ENCODE measurements at regions not wholly inside any gene's neighbourhood (a gene's known extent, or its start where the extent isn't known, plus 50 kb on each side); places are given as distances from the start of the nearest gene placed in this dataset.

DNA sequence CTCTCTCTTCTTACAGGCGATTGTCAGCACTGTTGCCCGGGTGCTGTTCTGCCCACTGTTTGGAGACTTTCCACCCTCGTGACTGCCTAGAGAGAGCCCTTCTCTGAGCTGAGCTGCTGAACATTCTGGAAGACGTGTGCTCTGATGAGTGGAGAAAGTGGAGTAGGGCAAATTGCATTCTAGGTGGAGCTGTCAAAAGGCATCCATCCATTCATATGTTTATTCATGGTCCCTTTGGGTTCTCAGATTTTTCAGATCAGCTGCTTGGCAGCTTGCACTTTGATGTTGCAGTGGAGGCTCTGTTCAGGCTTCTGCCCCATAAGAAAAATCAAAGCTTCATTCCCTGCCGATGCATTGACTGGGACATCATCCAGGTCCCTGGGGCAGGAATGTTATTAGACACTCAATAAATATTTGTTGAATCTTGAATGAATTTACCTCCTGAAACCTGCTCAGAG lies 120.7 kb upstream of the EEPD1 start:
- TF ChIP-seq CTCF (IDR thresholded peaks at IDR 0.05) = no peak
- Histone ChIP-seq H3K9me3 (no peaks in the 10 kb centered on the region), H3K27ac (no peak overlapping the region), H3K4me3 (no peak overlapping the region), H3K27me3 (no peaks in the 10 kb centered on the region), H3K36me3 (no peaks in the 10 kb centered on the region), H3K4me1 (peaks cover 6 to 49% (median 22%) of the 10 kb centered on the region in 9 donors)
- intact Hi-C loops (cut with DNase I) = loop anchor here in 1 of 10 donors (5.0 kb wide), 1 partner anchor 35 kb away; no protein-coding TSS in a partner anchor
- no peak for ATAC-seq
- 70 to 76% methylated on average over 5 of the region's 5 CpGs for WGBS, 2 donors
- DNase-seq = no peak

DNA sequence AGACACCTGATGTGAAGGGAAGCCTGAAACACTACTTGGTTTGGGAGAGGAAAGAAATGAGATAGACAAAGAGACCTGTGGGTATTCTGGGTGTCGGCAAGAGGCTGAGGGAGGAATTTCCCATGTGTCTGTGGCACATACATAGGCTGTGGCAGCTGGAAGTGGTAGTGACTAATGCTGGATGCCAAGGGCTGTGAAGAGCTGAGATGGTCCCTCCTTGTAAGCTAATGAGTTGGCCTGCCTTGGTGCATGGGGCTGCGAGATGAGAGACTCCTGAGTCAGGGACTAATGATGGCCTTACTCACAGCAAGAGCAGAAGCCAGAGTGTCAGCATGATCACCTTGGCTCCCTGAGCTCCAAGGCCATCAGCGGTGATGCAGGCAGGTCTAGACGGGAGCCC lies 119.0 kb upstream of the EEPD1 start:
- H3K9me3 ChIP-seq = no peaks in the 10 kb centered on the region
- DNase-seq (no peak), ATAC-seq (no peak)
- H3K27ac ChIP-seq = no peak overlapping the region
- H3K4me1 ChIP-seq = peaks cover 6 to 59% (median 36%) of the 10 kb centered on the region in 9 donors
- WGBS, 2 donors = 71 to 95% methylated on average over 4 of the region's 4 CpGs
- no peaks in the 10 kb centered on the region for H3K27me3 ChIP-seq
- no peak overlapping the region for H3K4me3 ChIP-seq
- intact Hi-C loops (cut with DNase I) = loop anchor here in 1 of 10 donors (5.0 kb wide), 1 partner anchor 37 kb away; no protein-coding TSS in a partner anchor
- TF ChIP-seq CTCF (IDR thresholded peaks at IDR 0.05) = no peak
- H3K36me3 ChIP-seq = no peaks in the 10 kb centered on the region

- intact Hi-C loops (cut with DNase I) = loop anchor here in 2 of 10 donors (5.0 kb wide), 2 partner anchors 122 to 257 kb away; no protein-coding TSS in a partner anchor
- no peak overlapping the region for H3K4me3 ChIP-seq
- no peaks in the 10 kb centered on the region for H3K36me3 ChIP-seq
- TF ChIP-seq CTCF (IDR thresholded peaks at IDR 0.05) = no peak
- no peaks in the 10 kb centered on the region for H3K9me3 ChIP-seq
- ATAC-seq = no peak
- H3K27me3 ChIP-seq = no peaks in the 10 kb centered on the region
- DNase-seq = no peak
- H3K4me1 ChIP-seq = peaks cover 6 to 63% (median 44%) of the 10 kb centered on the region in 9 donors
- 74 to 79% methylated on average over 7 of the region's 7 CpGs for WGBS, 2 donors
- peak overlapping the region in 9 of 10 donors; percentile 66 to 91 (median 87) for H3K27ac ChIP-seq
These were observed 117.9 kb upstream of the EEPD1 start for GRCh38 chr7:36035186-36035585.

DNA sequence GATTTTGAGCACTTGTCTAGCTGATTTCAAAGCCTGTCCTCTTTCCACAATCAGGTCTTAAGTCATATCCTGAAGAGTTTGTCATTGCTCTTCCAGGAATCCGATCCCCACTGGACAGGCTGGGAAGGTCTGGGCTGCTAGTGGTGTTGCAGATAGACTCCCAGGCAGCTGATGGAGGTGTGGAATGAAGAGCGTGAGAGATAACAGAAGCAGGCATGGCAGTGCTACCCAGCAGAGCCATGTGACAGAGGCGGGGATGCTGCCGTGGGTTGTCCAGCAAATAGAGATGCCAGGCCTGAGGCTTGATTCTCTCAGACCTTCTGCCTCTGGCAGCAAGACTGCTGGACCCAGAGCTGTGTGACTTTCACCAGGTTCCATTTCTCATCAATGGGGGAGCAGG lies 116.5 kb upstream of the EEPD1 start:
- H3K9me3 ChIP-seq = no peaks in the 10 kb centered on the region
- intact Hi-C loops (cut with DNase I) = loop anchor here in 2 of 10 donors (5.0 kb wide), 2 partner anchors 121 to 256 kb away; no protein-coding TSS in a partner anchor
- no peaks in the 10 kb centered on the region for H3K27me3 ChIP-seq
- TF ChIP-seq CTCF (IDR thresholded peaks at IDR 0.05) = no peak
- ATAC-seq (peak; percentile 39 to 85 (median 72)), DNase-seq (peak; percentile 21 to 54)
- peak overlapping the region; percentile 48 to 91 (median 83) for H3K27ac ChIP-seq
- peaks cover 6 to 65% (median 44%) of the 10 kb centered on the region in 9 donors for H3K4me1 ChIP-seq
- peak overlapping the region in 1 of 10 donors; percentile 1 for H3K4me3 ChIP-seq
- H3K36me3 ChIP-seq = no peaks in the 10 kb centered on the region
- WGBS, 2 donors = 32 to 39% methylated on average over 4 of the region's 4 CpGs

Data from heart right ventricle (tissue), 16 donors.